ENCODE measurements at regions not wholly inside any gene's neighbourhood (a gene's known extent, or its start where the extent isn't known, plus 50 kb on each side); places are given as distances from the start of the nearest gene placed in this dataset.

DNA sequence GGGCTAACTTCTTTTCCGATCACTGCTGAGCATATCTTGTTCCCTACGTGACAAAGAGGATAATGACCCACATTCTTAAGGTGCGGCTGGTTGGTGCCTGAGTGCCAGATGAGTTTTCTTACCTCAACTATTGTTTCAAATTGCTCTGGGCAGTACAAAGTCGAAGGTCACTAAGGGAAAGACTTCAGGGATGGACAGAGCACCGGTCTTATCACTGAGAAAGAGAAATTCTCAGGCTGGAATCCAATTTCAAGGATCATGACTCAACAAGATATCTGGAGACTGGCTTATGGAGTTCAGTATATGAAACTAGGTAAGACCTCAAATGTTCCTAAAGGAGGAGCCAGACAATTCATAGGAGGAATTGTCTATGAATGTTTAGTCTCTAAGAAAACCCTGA is 780.3 kb downstream of the SUGCT start:
- ChIA-PET POLR2A (no interaction called here), CTCF (no interaction called here)
- intact Hi-C loops (cut with DNase I, micrococcal nuclease) = no loop called here
- H3K4me3 Mint-ChIP-seq = no peak overlapping the region
- H3K27ac Mint-ChIP-seq = no peak overlapping the region
- no peaks in the 10 kb centered on the region for H3K27me3 Mint-ChIP-seq
- H3K4me1 Mint-ChIP-seq (ENCODE audit: low read depth) = no peaks in the 10 kb centered on the region
- peaks cover 8% of the 10 kb centered on the region for H3K9me3 Mint-ChIP-seq
- no peaks in the 10 kb centered on the region for H3K36me3 ChIP-seq (ENCODE audit: insufficient read depth, low read length)
- no peaks in the 10 kb centered on the region for H3K9me3 ChIP-seq (ENCODE audit: control insufficient read depth in 1 of 2, insufficient read depth in 1 of 2, low read length in 2 of 2)
- no peaks in the 10 kb centered on the region for H3K27me3 ChIP-seq (ENCODE audit: control insufficient read depth in 1 of 2, insufficient read depth in 2 of 2, low read length in 2 of 2)
- no peaks in the 10 kb centered on the region for H3K36me3 Mint-ChIP-seq (ENCODE audit: low read depth)
- H3K4me1 ChIP-seq (ENCODE audit: insufficient read depth, low read length) = no peaks in the 10 kb centered on the region
- TF ChIP-seq, protein P1, sequence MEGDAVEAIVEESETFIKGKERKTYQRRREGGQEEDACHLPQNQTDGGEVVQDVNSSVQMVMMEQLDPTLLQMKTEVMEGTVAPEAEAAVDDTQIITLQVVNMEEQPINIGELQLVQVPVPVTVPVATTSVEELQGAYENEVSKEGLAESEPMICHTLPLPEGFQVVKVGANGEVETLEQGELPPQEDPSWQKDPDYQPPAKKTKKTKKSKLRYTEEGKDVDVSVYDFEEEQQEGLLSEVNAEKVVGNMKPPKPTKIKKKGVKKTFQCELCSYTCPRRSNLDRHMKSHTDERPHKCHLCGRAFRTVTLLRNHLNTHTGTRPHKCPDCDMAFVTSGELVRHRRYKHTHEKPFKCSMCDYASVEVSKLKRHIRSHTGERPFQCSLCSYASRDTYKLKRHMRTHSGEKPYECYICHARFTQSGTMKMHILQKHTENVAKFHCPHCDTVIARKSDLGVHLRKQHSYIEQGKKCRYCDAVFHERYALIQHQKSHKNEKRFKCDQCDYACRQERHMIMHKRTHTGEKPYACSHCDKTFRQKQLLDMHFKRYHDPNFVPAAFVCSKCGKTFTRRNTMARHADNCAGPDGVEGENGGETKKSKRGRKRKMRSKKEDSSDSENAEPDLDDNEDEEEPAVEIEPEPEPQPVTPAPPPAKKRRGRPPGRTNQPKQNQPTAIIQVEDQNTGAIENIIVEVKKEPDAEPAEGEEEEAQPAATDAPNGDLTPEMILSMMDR (IDR thresholded peaks at IDR 0.05) = no peak
- ATAC-seq (ENCODE audit: poor library complexity) (no peak), DNase-seq (no peak)
- no peak overlapping the region for H3K27ac ChIP-seq (ENCODE audit: low read depth in 1 of 2, low read length in 2 of 2)
- no peak overlapping the region for H3K4me3 ChIP-seq (ENCODE audit: low read length)
